HG02981 (cell line): ENCODE measurements at regions not wholly inside any gene's neighbourhood (a gene's known extent, or its start where the extent isn't known, plus 50 kb on each side); places are given as distances from the start of the nearest gene placed in this dataset.
"Not testable (repeated sequence)": the region's sequence is repeated elsewhere in the genome, so short reads cannot be mapped to it uniquely, and the experiment has no call there.

Experiments
- ATAC-seq: cut with Tn5 transposase; IDR thresholded peaks from one replicate; pipeline ENCODE4 v1.9.1; 2021; ENCODE audit warnings: mild to moderate bottlenecking, moderate library complexity; ENCODE audit not compliant: unreplicated experiment

DNA sequence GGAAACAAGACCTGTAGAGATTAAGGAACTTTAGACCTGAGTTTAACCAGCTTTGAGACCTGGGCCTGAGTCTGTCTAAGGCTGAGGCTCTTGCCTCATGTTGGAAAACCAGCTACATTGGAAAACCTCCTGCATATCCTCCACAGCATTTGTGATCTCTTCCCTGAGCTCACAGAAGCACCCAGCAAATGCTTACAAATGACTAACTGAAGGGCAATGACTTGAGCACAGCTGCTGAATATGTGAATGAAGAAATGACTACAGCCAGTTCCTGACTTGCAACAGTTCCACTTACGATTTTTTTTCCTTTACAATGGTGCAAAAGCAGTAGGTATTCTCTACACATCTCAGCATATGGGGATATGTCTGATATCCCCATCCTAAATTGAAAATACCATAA, 112.4 kb upstream of the RREB1 start:
- no peak for ATAC-seq

- ATAC-seq, result no peak
These were observed 111.6 kb upstream of the RREB1 start for GRCh38 chr6:6996124-6996523.

GRCh38 chr6:6997263-6998193, 110.2 kb upstream of the RREB1 start:
- no peak for ATAC-seq

- ATAC-seq, result no peak
These were observed 109.6 kb upstream of the RREB1 start for GRCh38 chr6:6998194-6998569.

- no peak for ATAC-seq
These were observed 106.7 kb upstream of the RREB1 start for GRCh38 chr6:7000825-7001777.

- ATAC-seq, result no peak
These were observed 104.7 kb upstream of the RREB1 start for GRCh38 chr6:7003041-7003440.

- no peak for ATAC-seq
These were observed 103.0 kb upstream of the RREB1 start for GRCh38 chr6:7004581-7005297.

DNA sequence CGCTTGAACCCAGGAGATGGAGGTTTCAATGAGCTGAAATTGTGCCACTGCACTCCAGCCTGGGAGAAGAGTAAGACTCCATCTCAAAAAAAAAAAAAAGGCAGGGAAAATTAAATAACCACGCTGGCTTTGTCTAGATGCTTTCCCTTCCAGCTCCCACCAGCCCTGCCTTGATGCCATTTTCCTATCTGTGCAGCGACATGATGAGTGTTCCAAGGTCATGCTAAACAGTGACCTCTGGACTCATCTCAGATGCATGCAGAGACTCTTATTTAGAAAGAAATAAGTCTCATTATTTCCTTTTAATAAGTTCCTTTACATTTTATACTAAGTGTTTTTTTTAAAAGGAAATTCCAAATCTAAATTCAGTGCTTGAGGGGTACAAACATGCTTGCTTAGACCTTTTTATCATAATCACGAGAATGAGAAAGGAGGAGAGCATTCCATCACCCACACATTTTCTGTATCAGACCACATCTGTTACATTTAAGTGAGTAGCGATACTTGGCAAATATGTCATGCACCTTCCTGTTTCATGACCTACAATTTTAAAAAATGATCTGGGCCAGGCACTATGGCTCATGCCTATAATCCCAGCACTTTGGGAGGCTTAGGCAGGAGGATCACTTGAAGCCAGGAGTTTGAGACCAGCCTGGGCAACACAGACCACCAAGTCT, 101.1 kb upstream of the RREB1 start:
- ATAC-seq, result no peak

DNA sequence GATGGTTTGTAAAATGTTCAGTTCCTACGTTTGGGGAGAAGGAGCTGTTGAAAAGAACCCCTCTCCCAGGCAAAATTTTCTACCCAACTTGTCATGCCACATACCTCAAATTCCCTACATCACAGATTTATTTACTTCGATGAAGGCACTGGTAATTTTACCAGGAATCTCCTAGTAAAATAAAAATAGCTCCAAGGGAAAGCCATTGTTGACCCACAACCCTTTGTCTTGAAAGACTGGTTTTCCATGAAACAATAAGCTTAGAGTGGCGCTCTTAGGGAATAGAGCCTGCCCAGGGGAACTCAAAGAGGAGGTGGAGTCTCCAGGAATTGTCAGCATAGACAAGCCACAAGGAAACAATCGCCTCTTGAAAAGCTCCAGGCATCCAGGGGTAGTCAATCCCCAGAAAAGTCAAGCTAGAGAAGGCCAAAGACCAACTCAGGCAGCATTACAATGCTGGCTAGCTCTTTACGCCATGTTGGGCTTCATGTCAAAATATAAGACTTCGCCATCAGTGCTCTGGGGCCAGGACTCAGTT, 99.2 kb upstream of the RREB1 start:
- no peak for ATAC-seq

GRCh38 chr6:7016226-7016625, 91.5 kb upstream of the RREB1 start:
- ATAC-seq, result no peak

GRCh38 chr6:7021301-7021700, 86.5 kb upstream of the RREB1 start:
- ATAC-seq, result no peak

- no peak for ATAC-seq
These were observed 81.9 kb upstream of the RREB1 start for GRCh38 chr6:7025861-7026260.

- ATAC-seq, result not testable (repeated sequence)
These were observed 78.8 kb upstream of the RREB1 start for GRCh38 chr6:7028963-7029362.

- not testable (repeated sequence) for ATAC-seq
These were observed 76.8 kb upstream of the RREB1 start for GRCh38 chr6:7030968-7031367.

DNA sequence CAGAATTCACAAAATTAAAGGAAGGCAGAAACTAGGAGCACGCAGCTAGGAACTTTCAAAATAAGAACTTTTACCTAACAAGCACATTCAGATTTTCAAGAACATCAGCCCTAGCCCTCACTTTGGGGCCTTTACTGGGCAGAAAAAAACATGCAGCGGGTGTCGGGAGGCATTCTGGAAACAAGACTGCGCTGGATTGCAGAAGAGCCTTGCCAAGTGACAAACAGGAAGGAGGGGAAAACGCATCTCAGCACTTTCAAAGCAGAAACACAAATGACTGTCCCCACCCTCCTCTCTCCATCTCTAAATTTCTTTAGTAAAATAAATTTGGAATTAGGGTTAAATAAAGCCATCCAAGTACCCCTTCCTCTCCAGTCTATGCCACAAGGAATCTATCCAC, 74.6 kb upstream of the RREB1 start:
- ATAC-seq, result no peak

GRCh38 chr6:7034055-7034454, 73.7 kb upstream of the RREB1 start:
- no peak for ATAC-seq

GRCh38 chr6:7035837-7036249, 71.9 kb upstream of the RREB1 start:
- ATAC-seq, result no peak

DNA sequence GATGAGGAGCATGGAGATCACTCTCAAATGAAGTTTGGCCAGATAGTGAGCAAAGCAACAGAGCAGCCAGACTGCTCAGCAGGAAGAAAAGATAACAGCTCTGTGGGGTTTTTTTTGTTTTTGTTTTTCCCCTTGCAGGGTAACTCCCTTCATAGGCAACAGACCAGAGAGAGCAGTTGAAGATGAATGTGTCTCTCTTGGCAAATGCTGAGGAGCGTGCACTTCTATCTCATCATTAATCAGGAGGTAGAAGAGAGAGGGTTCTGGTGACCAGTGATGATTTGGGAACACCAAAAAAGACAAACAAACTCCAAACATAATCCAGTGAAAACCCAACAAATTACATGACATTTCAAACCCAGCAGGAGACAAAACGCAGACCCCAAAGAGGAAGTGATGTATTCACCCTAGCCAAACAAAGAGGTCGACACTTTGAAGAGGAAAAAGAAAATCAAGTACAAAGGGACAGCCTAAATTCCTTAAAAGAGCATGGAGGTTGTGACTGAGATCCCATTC, 66.2 kb upstream of the RREB1 start:
- no peak for ATAC-seq

DNA sequence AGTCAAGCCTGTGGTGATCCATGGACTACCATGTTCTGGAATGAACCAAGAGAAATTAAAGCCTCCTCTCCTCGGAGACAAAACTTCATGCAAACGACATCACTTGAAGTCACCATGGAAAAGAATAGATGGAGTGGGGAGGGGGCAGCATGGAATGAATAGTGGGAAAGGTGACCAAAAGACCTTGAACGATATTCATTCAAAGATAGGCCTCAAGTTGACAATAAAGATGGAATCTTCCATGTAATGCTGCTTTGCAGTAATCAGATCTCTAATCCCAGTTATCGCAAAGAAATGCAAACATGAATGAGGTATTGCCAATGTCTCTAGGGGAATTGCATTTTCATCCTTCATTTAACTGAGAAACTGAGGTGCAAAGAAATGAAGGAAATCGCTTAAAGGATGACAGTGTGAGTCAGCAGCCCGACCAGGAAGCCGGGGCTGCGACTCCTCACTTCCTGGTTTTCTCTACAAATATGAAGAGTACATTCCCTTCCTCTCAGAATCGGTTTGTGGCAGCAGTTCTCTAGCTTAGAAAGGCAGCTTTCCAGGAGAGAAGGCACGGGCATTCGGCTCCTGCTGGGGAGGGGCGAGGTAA, 65.6 kb upstream of the RREB1 start:
- no peak for ATAC-seq
